Hematopoietic multipotent progenitor cell (in vitro differentiated cells): ENCODE measurements at regions not wholly inside any gene's neighbourhood (a gene's known extent, or its start where the extent isn't known, plus 50 kb on each side); places are given as distances from the start of the nearest gene placed in this dataset.
A peak's percentile ranks its signal among the peaks of the same experiment; 100 is the strongest.

Source experiments
- DNase-seq, 3 donors: peaks; one replicate each; pipeline ENCODE4 v3.0.0-alpha.2; 2011 to 2015; ENCODE audit warnings: low read depth in 2 of 3, low spot score in 2 of 3

GRCh38 chr3:104908761-104909160 lies 457.9 kb upstream of the ALCAM start:
- DNase-seq, result no peak

GRCh38 chr3:104909198-104909597 lies 457.5 kb upstream of the ALCAM start:
- DNase-seq, result no peak

GRCh38 chr3:104909721-104910120 lies 457.0 kb upstream of the ALCAM start:
- DNase-seq, result no peak

- no peak for DNase-seq
These were observed 455.3 kb upstream of the ALCAM start for GRCh38 chr3:104911376-104911775.

- DNase-seq, result no peak
These were observed 449.7 kb upstream of the ALCAM start for GRCh38 chr3:104916971-104917370.

GRCh38 chr3:104920512-104920911 lies 446.2 kb upstream of the ALCAM start:
- DNase-seq, result no peak

- DNase-seq, result no peak
These were observed 432.7 kb upstream of the ALCAM start for GRCh38 chr3:104933972-104934371.

- no peak for DNase-seq
These were observed 431.1 kb upstream of the ALCAM start for GRCh38 chr3:104935613-104936012.

- DNase-seq, result no peak
These were observed 427.5 kb upstream of the ALCAM start for GRCh38 chr3:104939196-104939595.

- no peak for DNase-seq
These were observed 424.9 kb upstream of the ALCAM start for GRCh38 chr3:104941785-104942184.

GRCh38 chr3:104943974-104944373 lies 422.7 kb upstream of the ALCAM start:
- no peak for DNase-seq

- DNase-seq, result no peak
These were observed 418.8 kb upstream of the ALCAM start for GRCh38 chr3:104947943-104948342.

- peak in 1 of 3 donors; percentile 2 for DNase-seq
These were observed 416.9 kb upstream of the ALCAM start for GRCh38 chr3:104949810-104950209.

- no peak for DNase-seq
These were observed 415.3 kb upstream of the ALCAM start for GRCh38 chr3:104951426-104951825.

GRCh38 chr3:104952146-104952972 lies 414.4 kb upstream of the ALCAM start:
- DNase-seq, result no peak

- DNase-seq, result no peak
These were observed 409.9 kb upstream of the ALCAM start for GRCh38 chr3:104956620-104957345.

GRCh38 chr3:104960579-104960978 lies 406.1 kb upstream of the ALCAM start:
- DNase-seq, result no peak

GRCh38 chr3:104961851-104962250 lies 404.9 kb upstream of the ALCAM start:
- DNase-seq, result no peak

- DNase-seq, result peak in 2 of 3 donors; percentile 3 to 34
These were observed 392.4 kb upstream of the ALCAM start for GRCh38 chr3:104974316-104974715.

GRCh38 chr3:104977719-104978118 lies 389.0 kb upstream of the ALCAM start:
- no peak for DNase-seq

- DNase-seq, result no peak
These were observed 384.6 kb upstream of the ALCAM start for GRCh38 chr3:104982130-104982529.

GRCh38 chr3:104987859-104988258 lies 378.9 kb upstream of the ALCAM start:
- DNase-seq, result no peak
